ENCODE measurements at regions not wholly inside any gene's neighbourhood (a gene's known extent, or its start where the extent isn't known, plus 50 kb on each side); places are given as distances from the start of the nearest gene placed in this dataset.

- Histone ChIP-seq H3K27ac (ENCODE audit: control insufficient read depth, insufficient read depth, low read length) (no peak overlapping the region), H4K20me1 (ENCODE audit: control insufficient read depth, extremely low read depth, insufficient read depth, low read length) (no peaks in the 10 kb centered on the region), H2AFZ (ENCODE audit: control insufficient read depth, low read length) (no peak overlapping the region), H3K27me3 (ENCODE audit: control insufficient read depth, extremely low read depth, insufficient read depth, low read length) (peaks cover 27% of the 10 kb centered on the region), H3K79me2 (ENCODE audit: control insufficient read depth, insufficient read depth, low read length) (no peaks in the 10 kb centered on the region), H3K36me3 (ENCODE audit: control insufficient read depth in 2 of 2, extremely low read depth in 1 of 2, insufficient read depth in 2 of 2, low read length in 2 of 2) (no peaks in the 10 kb centered on the region), H3K4me2 (ENCODE audit: control insufficient read depth, extremely low read depth, insufficient read depth, low read depth, low read length) (no peak overlapping the region), H3K9me3 (ENCODE audit: control insufficient read depth, low read depth, low read length) (no peaks in the 10 kb centered on the region), H3K4me3 (ENCODE audit: control insufficient read depth in 2 of 3, extremely low read depth in 1 of 3, insufficient read depth in 2 of 3, low read depth in 1 of 3, low read length in 3 of 3) (no peak overlapping the region), H3K4me1 (ENCODE audit: control insufficient read depth, extremely low read depth, insufficient read depth, low read length) (no peaks in the 10 kb centered on the region), H3K9me1 (ENCODE audit: control insufficient read depth, extremely low read depth, insufficient read depth, low read length) (no peaks in the 10 kb centered on the region), H3K9ac (ENCODE audit: control insufficient read depth, extremely low read depth, insufficient read depth, low read length) (no peak overlapping the region)
- TF ChIP-seq, protein P1, sequence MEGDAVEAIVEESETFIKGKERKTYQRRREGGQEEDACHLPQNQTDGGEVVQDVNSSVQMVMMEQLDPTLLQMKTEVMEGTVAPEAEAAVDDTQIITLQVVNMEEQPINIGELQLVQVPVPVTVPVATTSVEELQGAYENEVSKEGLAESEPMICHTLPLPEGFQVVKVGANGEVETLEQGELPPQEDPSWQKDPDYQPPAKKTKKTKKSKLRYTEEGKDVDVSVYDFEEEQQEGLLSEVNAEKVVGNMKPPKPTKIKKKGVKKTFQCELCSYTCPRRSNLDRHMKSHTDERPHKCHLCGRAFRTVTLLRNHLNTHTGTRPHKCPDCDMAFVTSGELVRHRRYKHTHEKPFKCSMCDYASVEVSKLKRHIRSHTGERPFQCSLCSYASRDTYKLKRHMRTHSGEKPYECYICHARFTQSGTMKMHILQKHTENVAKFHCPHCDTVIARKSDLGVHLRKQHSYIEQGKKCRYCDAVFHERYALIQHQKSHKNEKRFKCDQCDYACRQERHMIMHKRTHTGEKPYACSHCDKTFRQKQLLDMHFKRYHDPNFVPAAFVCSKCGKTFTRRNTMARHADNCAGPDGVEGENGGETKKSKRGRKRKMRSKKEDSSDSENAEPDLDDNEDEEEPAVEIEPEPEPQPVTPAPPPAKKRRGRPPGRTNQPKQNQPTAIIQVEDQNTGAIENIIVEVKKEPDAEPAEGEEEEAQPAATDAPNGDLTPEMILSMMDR (optimal IDR thresholded peaks at IDR 0.05 in 1 of 3, IDR thresholded peaks at IDR 0.05 in 1 of 3, conservative IDR thresholded peaks at IDR 0.05 in 1 of 3; ENCODE audit: extremely low read depth in 1 of 3, insufficient read depth in 2 of 3, low read length in 3 of 3) = no peak
- no peak for TF ChIP-seq EZH2 (IDR thresholded peaks at IDR 0.05; ENCODE audit: low read length)
- no peak for DNase-seq (ENCODE audit: low read depth, low spot score)
- FAIRE-seq = no peak
- dilution Hi-C loops (cut with MboI; ENCODE audit: extremely low pct_ligation_motif_present, low sequenced_read_pairs) = no loop called here
Measured at GRCh38 chr5:135162661-135163265, 128.7 kb upstream of the PITX1 start.

- Histone ChIP-seq H3K9me1 (ENCODE audit: control insufficient read depth, extremely low read depth, insufficient read depth, low read length) (no peaks in the 10 kb centered on the region), H3K4me3 (ENCODE audit: control insufficient read depth in 2 of 3, extremely low read depth in 1 of 3, insufficient read depth in 2 of 3, low read depth in 1 of 3, low read length in 3 of 3) (no peak overlapping the region), H3K79me2 (ENCODE audit: control insufficient read depth, insufficient read depth, low read length) (no peaks in the 10 kb centered on the region), H3K27ac (ENCODE audit: control insufficient read depth, insufficient read depth, low read length) (no peak overlapping the region), H4K20me1 (ENCODE audit: control insufficient read depth, extremely low read depth, insufficient read depth, low read length) (no peaks in the 10 kb centered on the region), H3K27me3 (ENCODE audit: control insufficient read depth, extremely low read depth, insufficient read depth, low read length) (peaks cover 20% of the 10 kb centered on the region), H3K9me3 (ENCODE audit: control insufficient read depth, low read depth, low read length) (no peaks in the 10 kb centered on the region), H3K9ac (ENCODE audit: control insufficient read depth, extremely low read depth, insufficient read depth, low read length) (no peak overlapping the region), H3K4me1 (ENCODE audit: control insufficient read depth, extremely low read depth, insufficient read depth, low read length) (peaks cover 8% of the 10 kb centered on the region), H2AFZ (ENCODE audit: control insufficient read depth, low read length) (no peak overlapping the region), H3K4me2 (ENCODE audit: control insufficient read depth, extremely low read depth, insufficient read depth, low read depth, low read length) (no peak overlapping the region), H3K36me3 (ENCODE audit: control insufficient read depth in 2 of 2, extremely low read depth in 1 of 2, insufficient read depth in 2 of 2, low read length in 2 of 2) (no peaks in the 10 kb centered on the region)
- DNase-seq (ENCODE audit: low read depth, low spot score) (no peak), FAIRE-seq (no peak)
- TF ChIP-seq, protein P1 (optimal IDR thresholded peaks at IDR 0.05 in 1 of 3, IDR thresholded peaks at IDR 0.05 in 1 of 3, conservative IDR thresholded peaks at IDR 0.05 in 1 of 3; ENCODE audit: extremely low read depth in 1 of 3, insufficient read depth in 2 of 3, low read length in 3 of 3) = no peak
- TF ChIP-seq EZH2 (IDR thresholded peaks at IDR 0.05; ENCODE audit: low read length) = no peak
- dilution Hi-C loops (cut with MboI; ENCODE audit: extremely low pct_ligation_motif_present, low sequenced_read_pairs) = no loop called here
Measured at GRCh38 chr5:135161221-135161620, 127.2 kb upstream of the PITX1 start.
